HG03354 (cell line): ENCODE measurements at regions not wholly inside any gene's neighbourhood (a gene's known extent, or its start where the extent isn't known, plus 50 kb on each side); places are given as distances from the start of the nearest gene placed in this dataset.

ENCODE experiments used
- ATAC-seq: cut with Tn5 transposase; IDR thresholded peaks from one replicate; pipeline ENCODE4 v1.9.1; 2021; ENCODE audit warnings: mild to moderate bottlenecking; ENCODE audit not compliant: unreplicated experiment, poor library complexity, severe bottlenecking

GRCh38 chr2:37532503-37532902 lies 138.9 kb downstream of the CDC42EP3 start:
- no peak for ATAC-seq

GRCh38 chr2:37537316-37537715 lies 134.1 kb downstream of the CDC42EP3 start:
- no peak for ATAC-seq

GRCh38 chr2:37541516-37541915 lies 129.9 kb downstream of the CDC42EP3 start:
- no peak for ATAC-seq

DNA sequence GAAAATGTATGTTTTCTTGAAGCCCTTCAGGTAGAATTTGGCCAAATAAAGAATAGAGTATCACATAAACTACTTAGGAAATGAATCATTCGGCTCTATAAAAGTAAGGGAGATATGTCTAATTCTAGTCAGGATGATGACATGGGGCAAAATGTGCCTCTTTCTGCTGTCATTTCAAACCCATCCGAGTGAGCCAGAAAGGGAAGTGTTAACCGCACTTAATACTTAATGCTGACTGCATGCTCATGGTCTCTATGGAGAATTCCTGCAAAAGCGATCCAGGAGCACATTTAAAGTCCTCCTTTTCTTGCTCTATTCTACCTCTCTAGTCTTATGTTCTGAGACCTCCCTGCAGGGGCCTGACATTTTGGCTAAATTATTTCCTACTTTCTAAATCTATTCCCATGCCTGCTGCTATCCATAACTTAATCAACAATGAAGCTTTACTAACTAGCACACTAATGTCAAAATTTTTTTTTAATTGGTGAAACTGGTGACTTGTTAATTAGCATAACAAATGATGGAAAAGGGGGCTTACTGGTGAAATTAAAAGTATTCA lies 127.4 kb downstream of the CDC42EP3 start:
- no peak for ATAC-seq

- ATAC-seq, result no peak
Measured at GRCh38 chr2:37544591-37545031, 126.8 kb downstream of the CDC42EP3 start.

DNA sequence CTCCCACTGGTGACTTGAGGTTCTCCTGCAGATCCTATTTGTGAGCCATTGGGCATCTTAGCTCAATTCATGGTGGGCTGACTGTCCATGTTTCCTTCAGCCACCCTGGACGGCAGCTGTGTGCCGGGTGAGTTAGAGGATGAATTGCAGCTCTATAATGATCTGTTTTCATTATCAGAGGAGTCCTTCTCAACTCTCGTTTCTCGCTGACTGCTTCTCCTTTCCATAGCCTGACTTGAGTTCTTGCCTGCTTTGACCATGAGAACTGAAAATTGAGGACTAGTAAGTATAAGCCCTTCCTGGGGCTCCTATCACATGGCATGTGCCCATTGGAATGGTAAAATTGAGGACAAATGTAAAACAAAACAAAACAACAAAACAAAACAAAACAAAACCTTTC lies 121.8 kb downstream of the CDC42EP3 start:
- no peak for ATAC-seq

GRCh38 chr2:37550190-37550589 lies 121.3 kb downstream of the CDC42EP3 start:
- no peak for ATAC-seq

GRCh38 chr2:37551783-37552182 lies 119.7 kb downstream of the CDC42EP3 start:
- ATAC-seq, result no peak

DNA sequence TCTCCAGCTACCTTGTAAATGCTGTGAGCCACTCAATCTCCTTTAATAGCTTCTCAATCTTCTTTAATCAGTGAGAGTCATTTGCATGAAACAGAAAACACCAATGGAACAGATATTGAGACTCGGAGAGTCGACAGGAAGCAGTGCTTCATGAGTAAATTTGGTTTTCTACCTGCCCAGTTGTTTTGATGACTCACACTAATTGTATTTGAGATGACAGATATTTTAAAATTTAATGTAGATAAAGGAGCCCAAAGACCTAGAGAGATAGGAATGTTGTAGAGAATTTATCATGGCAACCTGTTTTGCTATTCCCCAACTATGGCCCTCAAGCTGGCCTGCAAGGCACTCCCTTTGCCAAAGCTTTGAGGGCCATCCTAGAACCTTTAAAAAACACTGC lies 119.1 kb downstream of the CDC42EP3 start:
- ATAC-seq, result no peak

- no peak for ATAC-seq
Measured at GRCh38 chr2:37553411-37554154, 117.9 kb downstream of the CDC42EP3 start.

GRCh38 chr2:37554155-37554510 lies 117.3 kb downstream of the CDC42EP3 start:
- ATAC-seq, result no peak

DNA sequence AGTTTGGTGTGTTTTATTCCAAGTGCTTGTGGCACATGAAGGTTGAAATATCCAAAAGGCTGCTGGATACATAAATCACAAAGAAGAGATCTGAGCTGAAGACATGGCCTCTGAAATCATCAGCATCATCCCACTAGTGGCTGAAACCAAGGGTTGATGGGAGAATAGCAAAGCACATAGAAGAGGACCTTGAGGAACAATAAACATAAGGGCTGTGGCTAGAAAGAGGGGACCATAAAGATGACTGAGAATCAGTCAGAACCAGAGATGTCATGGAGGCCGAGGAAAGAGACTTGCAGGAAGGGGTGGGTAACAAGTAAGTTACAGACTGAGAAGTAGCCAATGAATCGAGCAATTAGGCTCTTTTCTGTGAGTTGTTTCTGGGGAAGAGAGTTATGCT lies 116.8 kb downstream of the CDC42EP3 start:
- no peak for ATAC-seq

DNA sequence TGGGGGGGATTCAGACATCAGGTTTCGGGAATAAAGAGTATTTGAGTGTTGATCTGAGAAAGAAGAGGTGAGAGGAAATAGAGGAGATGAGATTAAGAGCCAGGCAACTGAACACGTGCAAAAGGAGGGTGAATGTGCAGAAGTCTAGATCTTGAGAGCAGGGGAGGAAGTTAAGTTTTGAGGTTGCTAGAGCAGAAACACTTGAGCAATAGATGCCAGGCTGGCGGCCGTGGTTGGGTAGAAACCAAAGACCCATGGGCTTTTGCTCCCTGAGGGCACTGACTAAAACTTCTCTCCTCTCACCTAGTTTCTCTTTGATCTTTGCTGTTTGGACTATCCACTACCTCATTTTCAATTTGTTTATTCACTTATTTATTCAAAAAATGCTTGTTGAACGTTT lies 116.0 kb downstream of the CDC42EP3 start:
- ATAC-seq, result no peak

DNA sequence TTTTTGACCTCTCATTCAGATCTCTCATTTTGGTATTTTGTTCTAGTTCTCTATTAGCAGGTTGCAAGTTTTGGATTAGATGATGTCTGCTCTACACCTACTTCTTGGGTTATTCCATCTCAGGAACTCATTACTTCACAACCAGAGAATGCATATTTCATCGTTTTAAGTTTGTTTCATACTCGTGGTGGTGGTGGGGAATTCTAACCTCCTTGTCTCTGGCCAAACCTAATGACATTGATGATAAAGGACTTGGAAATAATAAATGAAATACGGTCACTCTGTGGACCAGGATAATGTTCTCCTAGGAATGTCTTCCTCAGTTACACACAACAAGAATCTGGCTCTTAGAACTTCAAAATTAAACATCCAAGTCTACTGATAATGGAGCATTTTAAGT lies 115.2 kb downstream of the CDC42EP3 start:
- no peak for ATAC-seq

DNA sequence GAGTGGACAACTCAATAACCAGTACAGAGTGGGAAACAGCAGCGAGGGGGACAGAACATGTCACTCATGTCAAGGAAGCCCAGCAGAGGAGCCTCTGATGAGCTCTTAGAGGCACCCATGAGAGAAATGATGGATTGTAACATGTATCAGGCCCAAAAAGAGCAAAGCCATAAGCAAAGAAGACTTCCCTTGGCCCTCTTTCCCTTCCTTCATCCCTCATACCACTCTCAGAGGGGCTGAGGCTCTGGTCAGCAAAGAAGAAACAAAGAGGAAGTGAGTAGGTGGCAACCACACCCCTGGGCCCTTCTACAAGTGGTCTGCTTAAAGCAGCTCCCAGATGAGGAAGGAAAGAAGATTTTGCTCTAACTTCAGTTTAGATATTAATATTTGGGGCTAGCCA lies 112.8 kb downstream of the CDC42EP3 start:
- peak; percentile 70 for ATAC-seq

GRCh38 chr2:37560241-37560848 lies 111.1 kb downstream of the CDC42EP3 start:
- no peak for ATAC-seq

GRCh38 chr2:37560863-37561614 lies 110.4 kb downstream of the CDC42EP3 start:
- ATAC-seq, result no peak

DNA sequence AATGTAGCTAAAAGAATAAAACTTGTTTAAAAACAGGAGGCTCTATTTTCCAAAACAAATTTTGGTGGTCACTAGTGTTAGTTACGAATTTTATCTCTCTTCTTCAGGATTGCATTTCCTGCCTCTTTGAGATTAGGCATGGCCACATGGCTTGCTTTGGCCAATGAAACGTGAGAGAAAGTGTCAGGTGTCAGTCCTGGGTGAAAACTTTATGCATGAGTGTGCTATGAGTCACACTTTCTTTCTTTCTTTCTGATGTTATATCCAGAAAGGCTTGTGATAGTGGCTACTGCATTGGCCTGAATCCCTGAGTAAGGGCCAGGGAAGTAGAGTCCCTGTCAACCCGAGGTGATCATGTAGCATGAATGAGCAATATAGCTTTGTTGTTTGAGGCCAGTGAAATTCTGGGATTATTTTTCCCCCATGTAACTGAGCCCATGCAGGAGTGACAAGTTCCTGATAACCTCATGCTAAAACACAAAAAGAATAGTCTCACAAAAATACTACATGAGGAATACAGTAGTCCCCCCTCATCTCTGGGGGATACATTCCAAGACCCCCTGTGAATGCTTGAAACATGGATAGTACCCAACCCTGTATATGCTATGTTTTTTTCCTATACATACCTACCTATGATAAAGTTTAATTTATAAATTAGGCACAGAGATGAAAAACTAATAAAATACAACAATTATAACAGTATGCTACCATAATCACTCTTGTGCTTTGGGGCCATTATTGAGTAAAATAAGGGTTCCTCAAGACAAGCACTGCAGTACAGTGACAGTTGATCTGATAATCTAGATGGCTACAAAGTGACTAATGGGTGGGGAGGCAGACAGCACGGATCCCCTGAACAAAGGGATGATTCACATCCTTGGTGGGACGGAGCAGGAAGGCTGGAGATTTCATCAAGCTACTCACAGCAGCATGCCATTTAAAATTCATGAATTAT lies 109.5 kb downstream of the CDC42EP3 start:
- ATAC-seq, result peak; percentile 90

DNA sequence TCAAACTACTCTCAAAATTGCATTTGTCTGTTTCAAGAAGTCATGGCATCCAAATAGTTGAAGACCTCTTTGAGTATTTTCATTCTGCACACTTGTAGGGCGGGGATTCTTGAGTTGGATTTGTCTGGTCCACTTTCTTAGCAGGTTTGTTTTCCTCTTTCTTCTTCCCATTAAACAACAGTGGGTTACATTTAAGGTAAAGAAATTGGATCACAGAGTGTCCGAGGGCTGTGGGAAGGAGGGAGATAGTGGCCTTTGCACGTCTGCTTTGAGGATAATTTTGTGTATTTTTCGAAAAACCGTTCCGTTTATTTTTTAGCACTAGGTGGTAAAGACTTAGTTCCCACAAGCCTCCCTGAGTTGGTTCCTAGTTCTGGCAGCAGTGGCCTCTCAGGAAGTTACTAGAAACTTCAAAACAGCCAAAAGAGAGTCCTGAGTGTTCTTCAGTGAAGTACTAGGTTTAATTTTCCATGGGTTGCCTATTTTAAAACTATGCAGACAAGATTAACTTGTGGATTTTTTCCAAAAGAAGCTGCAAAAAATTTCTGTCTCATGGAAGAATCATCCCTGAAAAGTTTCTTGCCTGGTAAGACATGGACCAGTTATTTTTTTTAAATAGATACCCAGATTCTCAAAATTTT lies 107.9 kb downstream of the CDC42EP3 start:
- no peak for ATAC-seq
